ENCODE measurements at regions not wholly inside any gene's neighbourhood (a gene's known extent, or its start where the extent isn't known, plus 50 kb on each side); places are given as distances from the start of the nearest gene placed in this dataset.

DNA sequence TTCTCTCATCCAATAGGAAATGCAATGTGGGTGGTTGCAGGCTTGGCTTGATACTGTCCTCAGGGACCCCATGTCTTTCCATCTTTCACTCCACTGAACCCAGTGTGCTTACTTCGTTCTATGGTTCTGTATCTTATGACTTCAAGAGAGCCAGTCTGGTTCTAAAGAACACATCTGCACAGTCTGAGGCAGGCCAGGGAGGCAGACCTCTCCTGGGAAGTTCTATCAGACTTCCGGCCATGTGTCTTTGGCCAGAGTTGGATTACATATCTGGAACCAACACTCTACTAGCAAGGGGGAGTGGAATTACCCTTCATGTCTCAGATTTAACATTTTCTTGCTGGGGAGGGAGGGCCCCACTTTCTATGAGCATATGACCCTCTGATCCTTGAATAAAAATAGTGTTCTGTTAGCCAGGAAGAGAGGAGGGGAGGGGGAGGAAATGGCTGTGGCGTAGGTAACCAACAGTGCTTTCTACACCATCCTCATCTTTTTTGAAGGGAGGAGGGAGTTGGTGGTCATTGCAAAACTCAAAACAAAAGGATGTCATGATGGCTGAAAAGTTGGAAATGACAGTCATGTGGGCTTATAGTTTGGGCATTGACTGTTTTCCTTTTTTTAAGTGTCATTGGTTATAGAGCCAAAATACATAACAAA lies 370.2 kb downstream of the GATA3 start:
- TF ChIP-seq SIN3A (IDR thresholded peaks at IDR 0.05; ENCODE audit: low read depth, low read length) (no peak), MXI1 (IDR thresholded peaks at IDR 0.05; ENCODE audit: low read depth, low read length) (no peak), SRF (IDR thresholded peaks at IDR 0.05; ENCODE audit: low read depth in 2 of 2, low read length in 2 of 2) (no peak), STAT1 (conservative IDR thresholded peaks at IDR 0.05) (no peak), CTCF (IDR thresholded peaks at IDR 0.05 in 2 of 3, conservative IDR thresholded peaks at IDR 0.05 in 1 of 3; ENCODE audit: control insufficient read depth in 2 of 3, extremely low read depth in 1 of 3, insufficient read depth in 1 of 3, low read depth in 3 of 3, low read length in 3 of 3) (no peak), POLR2AphosphoS5 (IDR thresholded peaks at IDR 0.05; ENCODE audit: low read length) (no peak), FOXK2 (IDR thresholded peaks at IDR 0.05) (no peak)
